Ishikawa (cell line): ENCODE measurements at regions not wholly inside any gene's neighbourhood (a gene's known extent, or its start where the extent isn't known, plus 50 kb on each side); places are given as distances from the start of the nearest gene placed in this dataset.

Experiments used
- FOXM1 ChIP-seq: IDR thresholded peaks from 2 replicates; pipeline ENCODE4 v1.6.1; 2012; ENCODE audit warnings: low read depth, borderline replicate concordance
- MAX ChIP-seq: IDR thresholded peaks from 2 replicates; pipeline ENCODE4 v1.6.1; 2012
- RAD21 ChIP-seq: IDR thresholded peaks from 2 replicates; pipeline ENCODE4 v1.6.1; 2012; ENCODE audit warnings: low read depth
- REST ChIP-seq: IDR thresholded peaks from 2 replicates; pipeline ENCODE4 v1.6.1; 2012; ENCODE audit warnings: low read depth, mild to moderate bottlenecking
- YY1 ChIP-seq: IDR thresholded peaks from 2 replicates; pipeline ENCODE4 v1.6.1; 2012; ENCODE audit warnings: low read depth

GRCh38 chr12:84218406-84218805 lies 694.2 kb downstream of the SLC6A15 start:
- TF ChIP-seq MAX (no peak), FOXM1 (no peak), RAD21 (no peak), YY1 (no peak), REST (no peak)
